Erythroblast (primary cell): ENCODE measurements at regions not wholly inside any gene's neighbourhood (a gene's known extent, or its start where the extent isn't known, plus 50 kb on each side); places are given as distances from the start of the nearest gene placed in this dataset.

Source experiments
- GATA1 ChIP-seq: IDR thresholded peaks from 2 replicates; pipeline ENCODE4 v1.6.1; 2011; ENCODE audit warnings: low read depth, mild to moderate bottlenecking, control low read depth, low read length, moderate library complexity
- POLR2A ChIP-seq: IDR thresholded peaks from 2 replicates; pipeline ENCODE4 v1.6.1; 2011; ENCODE audit warnings: mild to moderate bottlenecking, low read length

GRCh38 chr10:35745617-35746403, 103.7 kb upstream of the FZD8 start:
- TF ChIP-seq POLR2A: no peak
- no peak for TF ChIP-seq GATA1
